GM23338 (cell line): ENCODE measurements at regions not wholly inside any gene's neighbourhood (a gene's known extent, or its start where the extent isn't known, plus 50 kb on each side); places are given as distances from the start of the nearest gene placed in this dataset.

Experiments used
- ATAC-seq: fragments of 200-7000 bp; cut with Tn5 transposase; 3 replicates; pipeline ENCODE4 v1.9.1; 2020
- DNase-seq: peaks from one replicate; pipeline ENCODE4 v3.0.0-alpha.2; 2015; ENCODE audit warnings: low spot score
- H2AFZ ChIP-seq: fragments of 200-600 bp; sonication (generic); 2 replicates; pipeline ENCODE4 v1.8.0; 2016; ENCODE audit warnings: antibody characterized with exemption, mild to moderate bottlenecking, moderate library complexity
- H3F3A ChIP-seq: fragments of 200-600 bp; sonication (generic); replicated peaks from 2 replicates; pipeline ENCODE4 v1.8.0; 2017; ENCODE audit warnings: antibody characterized with exemption, mixed run types, low read depth
- H3K27ac ChIP-seq: fragments of 200-600 bp; sonication (generic); 2 replicates; pipeline ENCODE4 v1.6.1; 2016; ENCODE audit warnings: low read depth
- H3K27me3 ChIP-seq: fragments of 200-600 bp; sonication (generic); 2 replicates; pipeline ENCODE4 v1.8.0; 2016; ENCODE audit warnings: mild to moderate bottlenecking, mixed run types, moderate library complexity; ENCODE audit not compliant: insufficient read depth
- H3K36me3 ChIP-seq: fragments of 200-600 bp; sonication (generic); 2 replicates; pipeline ENCODE4 v1.8.0; 2016; ENCODE audit warnings: mild to moderate bottlenecking; ENCODE audit not compliant: insufficient read depth
- H3K4me1 ChIP-seq: fragments of 200-600 bp; sonication (generic); 2 replicates; pipeline ENCODE4 v1.8.0; 2016; ENCODE audit warnings: mild to moderate bottlenecking, moderate library complexity; ENCODE audit not compliant: insufficient read depth
- H3K4me2 ChIP-seq: fragments of 200-600 bp; sonication (generic); 2 replicates; pipeline ENCODE4 v1.7.1; 2017; ENCODE audit warnings: mixed run types
- H3K4me3 ChIP-seq: fragments of 200-600 bp; sonication (generic); 2 replicates; pipeline ENCODE4 v1.6.1; 2016; ENCODE audit warnings: mixed run types
- H3K79me2 ChIP-seq: fragments of 200-600 bp; sonication (generic); replicated peaks from 2 replicates; pipeline ENCODE4 v1.8.0; 2017; ENCODE audit warnings: mild to moderate bottlenecking; ENCODE audit not compliant: insufficient read depth
- H3K9me2 ChIP-seq: fragments of 200-600 bp; sonication (generic); 2 replicates; pipeline ENCODE4 v1.8.0; 2017; ENCODE audit not compliant: insufficient read depth
- H4K20me1 ChIP-seq: fragments of 200-600 bp; sonication (generic); replicated peaks from 2 replicates; pipeline ENCODE4 v1.8.0; 2017; ENCODE audit warnings: mild to moderate bottlenecking; ENCODE audit not compliant: insufficient read depth
- H3K27ac Mint-ChIP-seq: 2 replicates; pipeline ENCODE4 v1.8.0; 2020; ENCODE audit warnings: inconsistent platforms, mild to moderate bottlenecking, moderate library complexity, mixed read lengths
- H3K27me3 Mint-ChIP-seq: 3 replicates; pipeline ENCODE4 v1.8.0; 2022; ENCODE audit warnings: low read depth, mild to moderate bottlenecking, moderate library complexity, mixed read lengths, inconsistent platforms; ENCODE audit not compliant: insufficient read depth, poor library complexity
- H3K36me3 Mint-ChIP-seq: 3 replicates; pipeline ENCODE4 v1.8.0; 2021; ENCODE audit warnings: low read depth, mild to moderate bottlenecking, inconsistent platforms, moderate library complexity, mixed read lengths
- H3K4me1 Mint-ChIP-seq: 3 replicates; pipeline ENCODE4 v1.8.0; 2020; ENCODE audit warnings: mild to moderate bottlenecking, inconsistent platforms, mixed read lengths
- H3K4me3 Mint-ChIP-seq: 3 replicates; pipeline ENCODE4 v1.8.0; 2021; ENCODE audit warnings: moderate library complexity, mild to moderate bottlenecking, inconsistent platforms, mixed read lengths
- H3K9me3 Mint-ChIP-seq: 3 replicates; pipeline ENCODE4 v1.8.0; 2020; ENCODE audit warnings: moderate library complexity, mild to moderate bottlenecking, inconsistent platforms, mixed read lengths
- CREB1 ChIP-seq: fragments of 250-450 bp; sonication (Bioruptor Pico); IDR thresholded peaks from 2 replicates; pipeline ENCODE4 v1.5.0; 2020; ENCODE audit warnings: low read depth, mild to moderate bottlenecking, moderate library complexity
- CTCF ChIP-seq, 2 experiments: fragments of 200-600 bp in 1 of 2; sonication (generic) in 1 of 2; conservative IDR thresholded peaks; 2 replicates each; pipeline versions ENCODE4 v1.5.1 to v1.6.1; 2016 to 2017; ENCODE audit warnings: antibody characterized with exemption in 2 of 2, low read depth in 2 of 2, mild to moderate bottlenecking in 2 of 2, moderate library complexity in 1 of 2
- EZH2 ChIP-seq: fragments of 200-600 bp; sonication (generic); IDR thresholded peaks from one replicate; pipeline ENCODE4 v1.8.0; 2017; ENCODE audit warnings: antibody characterized with exemption, mild to moderate bottlenecking, low read depth; ENCODE audit not compliant: unreplicated experiment
- EZH2phosphoT487 ChIP-seq: fragments of 200-600 bp; sonication (generic); IDR thresholded peaks from one replicate; pipeline ENCODE4 v1.8.1; 2018; ENCODE audit warnings: antibody characterized with exemption; ENCODE audit not compliant: unreplicated experiment
- JUNB ChIP-seq: IDR thresholded peaks from one replicate; pipeline ENCODE4 v1.6.1; 2016; ENCODE audit warnings: antibody characterized with exemption; ENCODE audit not compliant: unreplicated experiment
- NANOG ChIP-seq: IDR thresholded peaks from 2 replicates; pipeline ENCODE4 v1.6.1; 2016; ENCODE audit warnings: antibody characterized with exemption, borderline replicate concordance
- POLR2AphosphoS5 ChIP-seq: IDR thresholded peaks from 2 replicates; pipeline ENCODE4 v1.6.1; 2016; ENCODE audit warnings: antibody characterized with exemption, low read depth
- STAT1 ChIP-seq: IDR thresholded peaks from one replicate; pipeline ENCODE4 v1.6.1; 2016; ENCODE audit warnings: antibody characterized with exemption; ENCODE audit not compliant: unreplicated experiment
- ZNF114 ChIP-seq: fragments of 250-450 bp; sonication (Bioruptor Pico); IDR thresholded peaks from 2 replicates; pipeline ENCODE4 v1.5.0; 2020; ENCODE audit warnings: mild to moderate bottlenecking, moderate library complexity
- ZNF331 ChIP-seq: fragments of 250-450 bp; sonication (Bioruptor Pico); IDR thresholded peaks from 2 replicates; pipeline ENCODE4 v1.5.0; 2020; ENCODE audit warnings: low read depth, mild to moderate bottlenecking, moderate library complexity
- ZNF462 ChIP-seq: fragments of 250-450 bp; sonication (Bioruptor Pico); IDR thresholded peaks from 2 replicates; pipeline ENCODE4 v1.5.0; 2020; ENCODE audit warnings: mild to moderate bottlenecking, moderate library complexity
- TF ChIP-seq, protein P1 (sequence below): IDR thresholded peaks from 2 replicates; pipeline ENCODE4 v1.6.1; 2016; ENCODE audit warnings: antibody characterized with exemption

DNA sequence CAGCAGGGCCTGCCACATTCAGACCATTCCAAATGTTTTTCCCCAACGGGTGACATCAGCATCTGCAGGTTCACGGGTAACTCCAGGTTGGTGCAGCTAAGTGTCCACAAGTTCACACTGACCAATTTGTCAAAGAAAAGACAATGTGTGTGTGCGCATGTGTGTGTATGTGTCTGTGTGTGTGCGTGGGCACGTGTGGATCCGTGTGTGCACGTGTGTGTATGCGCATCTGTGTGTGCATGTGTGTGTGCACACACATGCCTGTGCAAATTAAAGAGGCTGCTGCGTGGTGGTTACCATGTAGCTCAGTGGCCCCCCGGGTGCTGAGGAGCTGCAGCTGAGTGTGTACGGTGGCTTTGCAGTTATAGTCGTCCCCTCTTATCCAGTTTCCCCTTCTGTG is 187.4 kb downstream of the TMEM18 start (continued):
- TF ChIP-seq CTCF (conservative IDR thresholded peaks at IDR 0.05; ENCODE audit: low read depth in 2 of 2) (no peak), CREB1 (CRISPR knock-in tag) (no peak), NANOG (no peak), POLR2AphosphoS5 (no peak), EZH2 (no peak)

DNA sequence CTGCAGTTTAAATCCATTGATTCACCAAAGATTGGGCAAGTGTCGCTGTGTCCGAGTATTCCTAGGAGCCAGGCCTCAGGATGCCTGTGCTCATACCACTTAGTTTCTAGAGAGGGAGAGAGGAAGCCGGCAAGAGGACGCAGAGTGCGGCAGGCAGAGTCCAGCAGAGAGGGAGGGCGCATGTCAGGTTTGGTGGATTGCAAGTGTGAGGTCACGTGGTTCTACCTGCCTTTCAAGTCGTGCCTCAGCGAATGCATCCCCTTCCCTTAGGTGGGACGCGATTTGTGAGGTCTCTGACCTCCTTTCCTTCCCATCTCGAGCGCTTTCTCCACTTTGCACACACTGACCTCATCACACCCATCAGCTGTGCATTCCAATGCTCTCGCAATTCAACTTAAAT is 188.1 kb downstream of the TMEM18 start:
- H3K4me1 Mint-ChIP-seq: peaks cover 6% of the 10 kb centered on the region; the same call in 2 of the 3 replicates
- H3K4me3 Mint-ChIP-seq: no peak overlapping the region
- Histone ChIP-seq H3F3A (no peaks in the 10 kb centered on the region), H3K27ac (no peak overlapping the region), H3K36me3 (no peaks in the 10 kb centered on the region), H3K79me2 (no peaks in the 10 kb centered on the region), H3K9me2 (peaks cover 3% of the 10 kb centered on the region; the same call in 1 of the 2 replicates), H2AFZ (no peak overlapping the region), H3K27me3 (no peaks in the 10 kb centered on the region), H3K4me1 (no peaks in the 10 kb centered on the region), H4K20me1 (no peaks in the 10 kb centered on the region), H3K4me3 (no peak overlapping the region), H3K4me2 (no peak overlapping the region)
- H3K27ac Mint-ChIP-seq: no peak overlapping the region
- H3K36me3 Mint-ChIP-seq: no peaks in the 10 kb centered on the region; the same call in 2 of the 3 replicates
- no peak for DNase-seq
- H3K27me3 Mint-ChIP-seq: no peaks in the 10 kb centered on the region
- H3K9me3 Mint-ChIP-seq: no peaks in the 10 kb centered on the region
- ATAC-seq: no peak; the same call in 2 of the 3 replicates
- TF ChIP-seq ZNF114 (no peak), ZNF331 (CRISPR knock-in tag) (no peak), CTCF (conservative IDR thresholded peaks at IDR 0.05; ENCODE audit: low read depth in 2 of 2) (no peak), EZH2 (no peak), JUNB (no peak), EZH2phosphoT487 (no peak), POLR2AphosphoS5 (no peak), ZNF462 (CRISPR knock-in tag) (no peak), STAT1 (no peak), NANOG (no peak), CREB1 (CRISPR knock-in tag) (no peak)
- TF ChIP-seq, protein P1, sequence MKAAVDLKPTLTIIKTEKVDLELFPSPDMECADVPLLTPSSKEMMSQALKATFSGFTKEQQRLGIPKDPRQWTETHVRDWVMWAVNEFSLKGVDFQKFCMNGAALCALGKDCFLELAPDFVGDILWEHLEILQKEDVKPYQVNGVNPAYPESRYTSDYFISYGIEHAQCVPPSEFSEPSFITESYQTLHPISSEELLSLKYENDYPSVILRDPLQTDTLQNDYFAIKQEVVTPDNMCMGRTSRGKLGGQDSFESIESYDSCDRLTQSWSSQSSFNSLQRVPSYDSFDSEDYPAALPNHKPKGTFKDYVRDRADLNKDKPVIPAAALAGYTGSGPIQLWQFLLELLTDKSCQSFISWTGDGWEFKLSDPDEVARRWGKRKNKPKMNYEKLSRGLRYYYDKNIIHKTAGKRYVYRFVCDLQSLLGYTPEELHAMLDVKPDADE: no peak
